OCI-LY1 (cell line): ENCODE measurements at regions not wholly inside any gene's neighbourhood (a gene's known extent, or its start where the extent isn't known, plus 50 kb on each side); places are given as distances from the start of the nearest gene placed in this dataset.

Experiments used
- H2AFZ ChIP-seq: fragments of 200-600 bp; sonication (generic), shearing (Covaris generic); 2 replicates; pipeline ENCODE4 v1.6.0; 2014; ENCODE audit warnings: antibody characterized with exemption, mild to moderate bottlenecking, low read length
- H3F3A ChIP-seq: fragments of 200-600 bp; sonication (generic), shearing (Covaris generic); 2 replicates; pipeline ENCODE4 v1.6.0; 2014; ENCODE audit warnings: mild to moderate bottlenecking, antibody characterized with exemption, low read length, moderate library complexity; ENCODE audit not compliant: insufficient read depth
- H3K27ac ChIP-seq: fragments of 200-600 bp; sonication (generic); 2 replicates; pipeline ENCODE4 v1.5.1; 2014; ENCODE audit warnings: low read length, mixed run types, mild to moderate bottlenecking, low read depth; ENCODE audit not compliant: poor library complexity, severe bottlenecking
- H3K27me3 ChIP-seq: fragments of 200-600 bp; sonication (generic); 2 replicates; pipeline ENCODE4 v1.6.0; 2014; ENCODE audit warnings: antibody characterized with exemption, mild to moderate bottlenecking, low read length, moderate library complexity; ENCODE audit not compliant: insufficient read depth
- H3K36me3 ChIP-seq: fragments of 200-600 bp; sonication (generic); 2 replicates; pipeline ENCODE4 v1.6.1; 2014; ENCODE audit warnings: mild to moderate bottlenecking, antibody characterized with exemption, low read length, moderate library complexity, mixed read lengths; ENCODE audit not compliant: insufficient read depth
- H3K4me1 ChIP-seq: fragments of 200-600 bp; sonication (generic); 2 replicates; pipeline ENCODE4 v1.5.1; 2014; ENCODE audit warnings: mild to moderate bottlenecking, low read length, moderate library complexity; ENCODE audit not compliant: insufficient read depth, severe bottlenecking
- H3K4me2 ChIP-seq: fragments of 200-600 bp; sonication (generic), shearing (Covaris generic); 2 replicates; pipeline ENCODE4 v1.6.1; 2014; ENCODE audit warnings: low read length
- H3K4me3 ChIP-seq: fragments of 200-600 bp; sonication (generic); 2 replicates; pipeline ENCODE4 v1.5.1; 2014; ENCODE audit warnings: low read length, low read depth, mild to moderate bottlenecking, mixed read lengths; ENCODE audit not compliant: poor library complexity, severe bottlenecking
- H3K79me2 ChIP-seq: fragments of 200-600 bp; shearing (Covaris generic); 2 replicates; pipeline ENCODE4 v1.6.1; 2016; ENCODE audit warnings: mixed run types, low read length, mixed read lengths; ENCODE audit not compliant: insufficient read depth
- H3K9ac ChIP-seq: fragments of 200-600 bp; sonication (generic), shearing (Covaris generic); 2 replicates; pipeline ENCODE4 v1.6.1; 2014; ENCODE audit warnings: mild to moderate bottlenecking, low read length, mixed read lengths
- H3K9me2 ChIP-seq: fragments of 200-600 bp; sonication (generic), shearing (Covaris generic); 2 replicates; pipeline ENCODE4 v1.6.1; 2014; ENCODE audit warnings: low read depth, mild to moderate bottlenecking, low read length, mixed read lengths
- H3K9me3 ChIP-seq: fragments of 200-600 bp; shearing (Covaris generic); 2 replicates; pipeline ENCODE4 v1.6.1; 2014; ENCODE audit warnings: low read length, mixed read lengths
- H4K20me1 ChIP-seq: fragments of 200-600 bp; sonication (generic), shearing (Covaris generic); 2 replicates; pipeline ENCODE4 v1.6.0; 2016; ENCODE audit warnings: mild to moderate bottlenecking, low read length; ENCODE audit not compliant: insufficient read depth
- EZH2 ChIP-seq: fragments of 200-600 bp; sonication (generic), shearing (Covaris generic); IDR thresholded peaks from 2 replicates; pipeline ENCODE4 v1.8.0; 2017; ENCODE audit warnings: borderline replicate concordance, mixed run types, mild to moderate bottlenecking, antibody characterized with exemption, low read length, moderate library complexity, mixed read lengths
- TF ChIP-seq, protein P1 (sequence below): fragments of 200-600 bp; sonication (generic), shearing (Covaris generic); IDR thresholded peaks from 2 replicates; pipeline ENCODE4 v1.5.1; 2017; ENCODE audit warnings: mild to moderate bottlenecking, antibody characterized with exemption, low read length, moderate library complexity, mixed read lengths

DNA sequence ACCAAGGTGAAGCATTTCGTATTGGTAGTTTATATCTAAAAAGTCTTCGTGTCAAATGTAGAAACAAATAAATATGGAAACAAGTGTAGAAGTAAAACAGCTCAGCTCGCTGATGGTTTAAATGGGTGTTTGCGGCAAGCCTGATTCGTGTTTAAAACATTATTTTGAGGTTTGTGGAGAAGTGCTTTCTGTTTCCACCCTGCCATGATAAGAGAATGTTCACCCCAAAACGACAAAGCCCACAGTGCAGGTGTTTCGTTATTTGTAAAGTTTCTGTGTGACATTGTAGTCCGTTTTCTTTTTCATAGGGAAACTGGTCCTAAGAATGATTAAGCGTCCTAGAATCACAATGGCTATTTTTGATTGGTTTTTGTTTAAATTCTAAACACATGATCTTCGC lies 316.2 kb upstream of the SHH start:
- Histone ChIP-seq H3K4me2 (no peak overlapping the region), H2AFZ (no peak overlapping the region), H3K9me3 (no peaks in the 10 kb centered on the region), H4K20me1 (no peaks in the 10 kb centered on the region), H3K9me2 (no peaks in the 10 kb centered on the region), H3K4me1 (no peaks in the 10 kb centered on the region), H3K27ac (no peak overlapping the region), H3K4me3 (no peak overlapping the region), H3K36me3 (no peaks in the 10 kb centered on the region), H3K9ac (no peak overlapping the region), H3K27me3 (peaks cover 5% of the 10 kb centered on the region; the same call in 1 of the 2 replicates), H3F3A (no peaks in the 10 kb centered on the region), H3K79me2 (no peaks in the 10 kb centered on the region)
- TF ChIP-seq, protein P1, sequence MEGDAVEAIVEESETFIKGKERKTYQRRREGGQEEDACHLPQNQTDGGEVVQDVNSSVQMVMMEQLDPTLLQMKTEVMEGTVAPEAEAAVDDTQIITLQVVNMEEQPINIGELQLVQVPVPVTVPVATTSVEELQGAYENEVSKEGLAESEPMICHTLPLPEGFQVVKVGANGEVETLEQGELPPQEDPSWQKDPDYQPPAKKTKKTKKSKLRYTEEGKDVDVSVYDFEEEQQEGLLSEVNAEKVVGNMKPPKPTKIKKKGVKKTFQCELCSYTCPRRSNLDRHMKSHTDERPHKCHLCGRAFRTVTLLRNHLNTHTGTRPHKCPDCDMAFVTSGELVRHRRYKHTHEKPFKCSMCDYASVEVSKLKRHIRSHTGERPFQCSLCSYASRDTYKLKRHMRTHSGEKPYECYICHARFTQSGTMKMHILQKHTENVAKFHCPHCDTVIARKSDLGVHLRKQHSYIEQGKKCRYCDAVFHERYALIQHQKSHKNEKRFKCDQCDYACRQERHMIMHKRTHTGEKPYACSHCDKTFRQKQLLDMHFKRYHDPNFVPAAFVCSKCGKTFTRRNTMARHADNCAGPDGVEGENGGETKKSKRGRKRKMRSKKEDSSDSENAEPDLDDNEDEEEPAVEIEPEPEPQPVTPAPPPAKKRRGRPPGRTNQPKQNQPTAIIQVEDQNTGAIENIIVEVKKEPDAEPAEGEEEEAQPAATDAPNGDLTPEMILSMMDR: no peak
- TF ChIP-seq EZH2: no peak

DNA sequence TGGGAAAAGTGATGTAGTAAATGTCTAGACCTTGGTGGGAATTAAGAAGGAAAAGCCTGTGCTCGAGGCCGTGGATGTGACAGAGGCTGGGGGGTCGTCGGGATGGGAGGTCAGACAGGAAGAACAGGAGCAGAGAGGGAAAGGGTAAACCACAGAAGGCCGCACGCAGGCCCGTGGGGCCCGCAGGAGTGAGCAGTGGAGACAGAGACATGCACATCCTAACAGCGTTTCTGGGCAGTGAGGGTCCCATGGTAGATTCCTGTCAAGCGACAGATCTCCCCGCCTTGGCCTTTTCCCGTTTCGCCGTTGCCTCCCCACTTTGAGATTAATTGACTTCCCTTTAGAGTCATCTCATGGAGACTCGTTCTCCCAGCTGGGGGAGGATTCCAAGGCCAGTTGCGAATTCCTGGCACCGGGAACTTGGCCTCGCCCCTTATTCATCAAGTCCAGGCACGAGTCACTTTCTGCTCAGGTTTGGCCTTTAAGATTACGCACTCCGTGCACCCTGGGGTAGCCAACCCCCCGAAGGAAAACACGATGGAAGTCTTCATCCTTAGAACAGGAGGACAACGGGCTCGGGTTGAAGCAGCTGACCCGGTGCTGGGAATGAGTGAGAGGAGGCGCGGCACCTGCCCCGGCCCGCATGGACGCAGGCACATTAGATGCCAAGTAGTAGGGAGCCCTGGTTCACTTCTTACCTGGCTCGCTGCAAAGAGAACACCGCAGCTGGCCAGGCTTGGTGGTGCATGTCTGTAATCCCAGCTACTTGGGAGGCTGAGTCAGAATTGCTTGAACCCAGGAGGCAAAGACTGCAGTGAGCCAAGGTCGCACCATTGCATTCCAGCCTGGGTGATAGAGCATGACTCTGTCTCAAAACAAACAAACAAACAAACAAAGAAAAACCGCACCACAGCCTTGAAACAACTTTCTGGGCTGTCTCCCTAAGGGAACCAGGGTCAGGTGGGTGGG lies 315.2 kb upstream of the SHH start:
- H3K9me2 ChIP-seq: no peaks in the 10 kb centered on the region
- H3K9me3 ChIP-seq: no peaks in the 10 kb centered on the region
- no peaks in the 10 kb centered on the region for H3F3A ChIP-seq
- no peak overlapping the region for H3K27ac ChIP-seq
- no peak overlapping the region for H2AFZ ChIP-seq
- no peak overlapping the region for H3K9ac ChIP-seq
- peaks cover 5% of the 10 kb centered on the region; the same call in 1 of the 2 replicates for H3K27me3 ChIP-seq
- no peaks in the 10 kb centered on the region for H3K4me1 ChIP-seq
- no peaks in the 10 kb centered on the region for H4K20me1 ChIP-seq
- H3K4me3 ChIP-seq: no peak overlapping the region
- TF ChIP-seq, protein P1: no peak
- TF ChIP-seq EZH2: no peak
- no peaks in the 10 kb centered on the region for H3K36me3 ChIP-seq
- H3K4me2 ChIP-seq: no peak overlapping the region
- no peaks in the 10 kb centered on the region for H3K79me2 ChIP-seq

DNA sequence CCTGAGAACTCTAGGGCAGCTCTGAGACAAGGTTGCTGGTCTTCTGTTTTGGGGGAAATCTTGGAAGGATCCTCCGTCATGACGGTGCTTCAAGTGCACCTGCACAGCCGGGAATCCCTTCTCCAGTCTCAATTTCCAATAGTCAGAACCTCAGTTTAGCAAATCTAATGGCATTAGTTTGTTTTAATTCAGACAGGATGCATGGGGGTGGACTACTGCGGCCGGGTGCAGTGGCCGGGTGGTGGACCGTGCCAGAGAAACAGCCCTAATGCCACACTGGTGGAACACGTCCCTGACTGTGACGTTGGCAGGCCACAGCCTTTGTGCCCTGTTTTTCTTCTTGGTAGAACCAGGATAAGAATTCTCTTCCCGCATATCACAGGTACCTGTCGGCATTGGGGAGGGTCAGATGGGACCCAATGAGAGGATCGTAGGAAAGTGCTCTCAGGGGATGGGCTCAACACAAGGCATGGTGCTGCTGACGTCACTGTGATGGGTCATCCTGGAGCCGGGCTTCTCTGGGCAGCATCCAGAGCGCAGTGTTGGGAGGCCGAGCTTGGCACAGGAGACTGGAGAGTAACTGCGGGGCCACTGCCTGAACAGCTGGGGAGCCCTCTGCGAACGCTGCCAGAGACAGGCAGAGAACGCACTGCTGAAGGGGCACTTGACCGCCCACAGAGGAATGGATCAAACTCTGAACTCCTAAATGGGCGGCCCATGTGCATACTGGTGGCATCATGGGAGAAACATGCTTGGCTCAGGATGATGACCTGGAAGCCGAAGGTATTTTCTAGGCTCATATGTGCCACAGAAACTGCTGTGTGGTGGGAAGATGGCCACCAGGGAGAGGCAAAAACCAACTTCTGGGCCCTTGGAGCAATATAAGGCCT lies 313.8 kb upstream of the SHH start:
- Histone ChIP-seq H3K36me3 (no peaks in the 10 kb centered on the region), H3K9me2 (no peaks in the 10 kb centered on the region), H2AFZ (no peak overlapping the region), H3K4me1 (no peaks in the 10 kb centered on the region), H3K4me2 (no peak overlapping the region), H3K27ac (no peak overlapping the region), H3K4me3 (no peak overlapping the region), H3K9me3 (no peaks in the 10 kb centered on the region), H3K9ac (no peak overlapping the region), H3F3A (no peaks in the 10 kb centered on the region), H3K27me3 (peaks cover 5% of the 10 kb centered on the region; the same call in 1 of the 2 replicates), H4K20me1 (no peaks in the 10 kb centered on the region), H3K79me2 (no peaks in the 10 kb centered on the region)
- TF ChIP-seq, protein P1: no peak
- no peak for TF ChIP-seq EZH2
